Posterior vena cava (tissue), 2 donors: ENCODE measurements at regions not wholly inside any gene's neighbourhood (a gene's known extent, or its start where the extent isn't known, plus 50 kb on each side); places are given as distances from the start of the nearest gene placed in this dataset.

Experiments
- DNase-seq: peaks from one replicate; pipeline ENCODE4 v3.0.0-alpha.2; 2020; ENCODE audit warnings: low spot score
- intact Hi-C, 2 donors: fragments of 100-400 bp; cut with DNase I; formaldehyde crosslinking; loops; one replicate each; pipeline versions ENCODE4 v1.14.1 to v1.14.2; 2022 to 2023
- donor health status: DM: yes; HTN: yes; CAD: no.
- donor health status: DM: yes; HTN: yes; CAD: no.

DNA sequence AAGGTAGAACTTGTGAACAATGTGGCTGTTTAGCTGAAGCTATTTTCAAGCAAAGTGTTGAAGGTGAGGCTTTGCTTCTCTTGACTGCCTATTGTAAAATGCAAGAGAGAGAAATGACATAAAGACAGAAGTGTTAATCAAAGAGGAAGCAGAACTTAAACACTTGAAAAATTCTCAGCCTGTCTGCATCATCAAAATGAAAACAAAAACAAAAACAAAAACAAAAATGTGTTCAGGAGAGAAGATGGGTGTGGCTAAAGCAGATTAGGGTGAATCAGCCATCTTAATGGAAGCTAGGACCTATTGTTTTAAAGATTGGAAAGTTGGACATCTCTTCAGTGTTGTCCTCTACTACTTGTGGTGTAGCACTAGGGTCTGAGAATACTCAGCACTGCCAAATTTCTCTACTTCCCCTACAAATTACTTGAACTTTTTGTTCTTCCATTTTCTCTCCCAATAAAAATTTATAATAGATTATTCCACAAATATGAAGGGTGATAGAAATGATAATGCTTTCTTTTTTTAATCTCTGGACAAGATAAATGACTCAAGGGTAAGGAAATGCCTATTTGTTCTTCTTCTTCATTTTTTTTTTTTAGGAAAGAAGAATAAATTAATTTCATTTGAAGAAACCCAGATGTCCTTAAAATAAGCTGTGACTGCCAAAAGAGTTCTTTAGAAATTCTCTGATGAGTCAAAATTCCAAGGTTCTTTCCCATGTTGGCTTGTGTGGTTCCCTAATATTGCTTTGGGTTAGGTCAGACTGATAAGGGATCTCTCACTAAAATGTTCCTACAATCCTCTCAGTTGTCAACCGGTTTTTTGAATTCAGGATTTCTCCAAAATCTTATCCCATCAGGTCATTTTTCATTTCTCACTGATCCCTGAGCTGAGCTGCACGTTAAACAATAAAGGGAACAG is 571.2 kb upstream of the ZEB2 start:
- no peak for DNase-seq
- intact Hi-C loops = no loop called here

DNA sequence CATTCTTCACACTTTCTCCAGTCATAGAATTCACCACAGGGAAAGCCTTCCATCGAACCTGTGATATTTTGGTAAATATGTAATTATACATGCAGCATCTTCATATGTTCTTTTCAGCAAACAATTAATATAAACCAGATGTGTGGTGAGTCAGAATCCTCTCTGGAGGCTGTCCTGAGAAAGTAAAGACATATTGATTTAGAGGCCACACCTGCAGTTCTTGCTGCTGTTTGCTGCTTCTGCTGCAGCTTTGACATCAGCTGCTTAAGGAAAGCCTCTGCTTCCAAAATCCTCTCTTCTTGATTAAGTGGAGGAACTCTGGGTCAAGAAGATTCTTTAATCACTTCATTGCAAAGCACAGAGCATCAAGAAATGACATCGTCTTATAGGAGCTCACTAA is 568.8 kb upstream of the ZEB2 start:
- no peak for DNase-seq
- intact Hi-C loops = no loop called here

DNA sequence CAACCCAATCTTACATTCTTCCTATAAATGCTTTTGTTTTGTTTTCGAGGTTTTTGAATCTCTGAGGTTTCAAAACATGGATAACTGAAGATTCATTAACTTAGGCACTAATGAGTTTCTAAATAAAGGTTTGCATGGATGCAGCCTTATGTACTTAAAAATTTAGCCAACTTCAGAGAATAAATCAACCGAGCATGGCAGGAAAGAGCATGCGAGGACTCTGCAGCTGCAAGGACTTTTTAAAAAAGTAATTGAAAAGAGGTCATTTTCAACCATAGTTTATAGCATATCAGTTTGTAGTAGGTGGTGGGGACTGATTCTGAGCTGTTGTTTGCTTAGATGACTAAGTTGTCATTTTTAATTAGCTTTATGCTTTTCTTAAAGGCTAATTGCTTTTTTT is 567.0 kb upstream of the ZEB2 start:
- intact Hi-C loops = no loop called here
- no peak for DNase-seq

DNA sequence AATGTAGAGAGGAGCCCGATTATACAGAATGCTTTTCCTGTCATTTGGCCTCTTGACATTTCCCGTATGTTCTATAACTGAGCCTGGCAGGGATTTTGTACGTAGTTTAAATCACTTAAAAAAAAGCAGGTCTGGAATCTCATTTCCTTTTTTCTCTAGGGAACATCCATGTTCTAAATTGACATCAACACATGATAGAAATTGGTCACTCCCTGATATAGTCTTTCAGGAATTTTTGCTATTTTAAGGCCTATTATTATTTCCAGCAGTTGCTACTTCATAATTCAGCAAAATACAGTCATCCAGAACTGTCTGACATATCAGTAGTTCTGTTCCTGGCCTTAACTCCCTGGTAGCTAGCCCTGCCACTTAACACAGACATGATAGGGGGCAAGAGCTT is 565.7 kb upstream of the ZEB2 start:
- intact Hi-C loops = no loop called here
- no peak for DNase-seq

DNA sequence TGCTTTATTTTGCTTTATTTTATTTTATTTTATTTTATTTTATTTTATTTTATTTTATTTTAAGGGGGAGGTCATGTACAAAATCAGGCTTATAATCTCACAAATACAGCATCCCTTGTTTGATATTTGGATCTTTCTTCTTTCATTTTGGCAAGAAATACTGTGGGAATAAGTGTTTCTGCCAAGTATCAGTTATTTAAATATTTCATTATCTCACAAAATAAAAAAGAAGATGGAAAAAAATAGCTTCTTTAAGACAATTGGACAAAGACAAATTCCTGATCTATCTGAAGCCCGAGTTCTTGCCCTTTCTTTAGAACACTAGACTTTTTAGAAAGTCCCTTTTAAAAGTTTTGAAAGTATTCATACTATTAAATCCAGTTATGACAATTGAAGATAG is 560.5 kb upstream of the ZEB2 start:
- intact Hi-C loops = no loop called here

DNA sequence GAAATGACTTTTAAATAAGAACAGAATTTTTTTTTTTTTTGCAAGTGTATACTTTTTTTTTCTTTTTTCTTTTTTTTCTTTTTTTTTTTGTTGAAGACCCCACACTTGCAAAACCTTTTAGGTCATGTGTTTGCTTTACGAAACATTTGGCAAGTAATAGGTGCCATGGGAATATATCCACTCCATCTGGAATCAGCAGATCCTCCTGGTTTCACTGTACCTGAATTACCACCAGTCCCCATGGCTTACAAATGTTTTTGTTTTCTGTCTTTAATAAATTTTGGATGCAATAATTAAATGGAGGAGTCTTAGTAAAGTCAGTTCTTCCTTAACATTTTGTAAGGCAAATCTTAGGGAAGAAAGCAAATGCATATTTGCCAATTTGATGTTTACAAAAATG is 559.7 kb upstream of the ZEB2 start:
- intact Hi-C loops = no loop called here
- DNase-seq = no peak

More for the DNA sequence above, 560.5 kb upstream of the ZEB2 start:
- DNase-seq = no peak

DNA sequence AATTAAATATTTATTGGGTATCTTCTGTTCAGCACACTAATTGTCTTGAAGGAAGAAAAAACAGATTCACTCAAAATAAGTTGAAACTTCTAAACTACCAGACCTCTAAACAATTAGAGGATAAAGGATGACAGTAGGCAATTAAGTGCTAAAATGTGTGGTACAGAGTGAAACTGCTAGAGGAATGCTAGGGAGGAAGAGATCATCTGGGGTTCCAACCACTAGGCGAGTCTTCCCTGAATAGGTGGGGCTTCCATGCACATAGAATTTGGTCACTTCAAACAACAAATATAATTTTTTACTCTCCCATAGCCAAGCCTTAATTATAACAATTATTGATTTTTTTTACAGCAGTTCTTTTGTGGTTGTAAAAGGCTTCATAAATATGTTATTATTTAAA is 559.0 kb upstream of the ZEB2 start:
- no peak for DNase-seq
- intact Hi-C loops = no loop called here

DNA sequence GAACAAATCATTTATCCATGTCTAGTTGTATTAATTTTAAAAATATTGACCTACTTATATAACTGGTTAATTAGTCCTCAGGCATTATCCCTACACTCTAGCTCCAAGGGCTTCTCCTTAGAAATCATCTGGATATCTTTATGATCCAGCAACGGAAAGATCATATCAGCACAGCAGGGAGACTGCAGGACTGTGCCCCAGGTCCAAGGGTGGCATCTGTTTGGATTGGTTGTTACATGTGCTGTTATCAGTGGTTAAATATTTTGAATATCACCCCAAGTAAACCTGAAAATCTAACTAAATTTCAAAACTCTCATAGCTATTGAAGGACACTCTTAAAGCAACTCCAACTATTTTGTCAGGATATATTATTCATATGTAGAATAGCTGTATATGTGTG is 556.2 kb upstream of the ZEB2 start:
- intact Hi-C loops = no loop called here
- no peak for DNase-seq

DNA sequence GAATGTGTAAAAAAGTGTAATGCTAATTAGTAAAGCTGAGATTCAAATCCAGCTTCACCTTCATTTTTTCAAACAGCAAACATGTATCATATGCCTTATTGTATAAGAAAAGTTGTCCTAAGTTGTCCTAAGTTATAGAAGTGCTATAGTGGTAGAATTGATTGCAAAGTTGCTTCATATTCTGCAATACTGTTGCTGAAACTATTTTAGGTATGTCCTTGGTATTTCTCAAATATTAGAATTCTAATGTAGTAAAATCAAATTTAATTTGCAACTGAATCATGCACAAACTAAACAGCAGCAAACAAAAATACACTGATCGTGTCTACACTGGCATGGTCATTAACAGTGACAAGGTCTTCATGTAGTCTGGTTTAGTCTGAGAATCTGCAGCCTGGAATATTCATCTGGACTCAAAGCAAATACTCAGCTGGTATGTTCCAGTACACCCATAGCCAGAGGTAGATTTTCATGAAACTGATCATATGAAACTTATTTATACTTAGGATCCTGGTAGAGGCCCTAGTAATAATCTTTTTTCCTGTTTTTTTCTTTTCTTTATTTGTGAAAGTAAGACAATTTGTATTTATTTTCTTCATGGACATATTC is 555.6 kb upstream of the ZEB2 start:
- intact Hi-C loops = no loop called here
- no peak for DNase-seq

DNA sequence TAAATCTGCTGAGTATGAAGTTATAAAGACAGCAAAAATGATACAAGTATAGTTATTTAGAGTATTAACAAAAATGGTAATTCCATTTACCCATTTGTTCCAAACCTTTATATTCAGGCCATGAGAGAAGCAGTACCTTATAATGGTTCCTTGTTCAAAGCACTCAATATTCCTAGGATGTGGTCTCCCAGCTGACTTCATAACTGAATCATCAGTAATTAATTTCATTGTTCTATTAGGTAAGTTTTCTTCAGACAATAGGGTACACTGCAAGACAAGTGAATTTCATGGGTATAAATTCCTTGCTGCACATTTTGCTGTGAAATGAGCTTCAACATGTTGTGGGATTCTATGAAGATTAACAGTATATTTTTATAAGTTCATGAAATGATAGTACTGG is 550.8 kb upstream of the ZEB2 start:
- intact Hi-C loops = no loop called here
- no peak for DNase-seq

DNA sequence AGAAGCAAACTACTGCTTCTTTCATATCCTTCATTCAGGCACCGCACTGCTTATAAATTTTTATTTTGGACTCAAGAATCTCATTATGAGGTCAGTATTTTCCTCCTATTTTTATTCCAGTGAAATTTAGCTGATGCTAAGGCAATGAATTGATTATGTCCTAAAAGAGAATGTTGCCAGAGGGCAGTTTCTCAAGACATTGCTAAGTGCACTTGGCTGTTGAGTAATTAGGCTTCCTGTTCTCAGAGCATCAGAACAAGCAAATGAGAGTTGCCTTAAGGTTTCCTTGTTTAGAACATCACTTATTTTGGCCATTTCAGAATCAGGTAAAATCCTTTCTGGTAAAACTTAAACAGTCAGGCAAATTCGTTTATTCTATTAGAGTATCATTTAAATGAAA is 548.6 kb upstream of the ZEB2 start:
- intact Hi-C loops = no loop called here
- DNase-seq = no peak

DNA sequence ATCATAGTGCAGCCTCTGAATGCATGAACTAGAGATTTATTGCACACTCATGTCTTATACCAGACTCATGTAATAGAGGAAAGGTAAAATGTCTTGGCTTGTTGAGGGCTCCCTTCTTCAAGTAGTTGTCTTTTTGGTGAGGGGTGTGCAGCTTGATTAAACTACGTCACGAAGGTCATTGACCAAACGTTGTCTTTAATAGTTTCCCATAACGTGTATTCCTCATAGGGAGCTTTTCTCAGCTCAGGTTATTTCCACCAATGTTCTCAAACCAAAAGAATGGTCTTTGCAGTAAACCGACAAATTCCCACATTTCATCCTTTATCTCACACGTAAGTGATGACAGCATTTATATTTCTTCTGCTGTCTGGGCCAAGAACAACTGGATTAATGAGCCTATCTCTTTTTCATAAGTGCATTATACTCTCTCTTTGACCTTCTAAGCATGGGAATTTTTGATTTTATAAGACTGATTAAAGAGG is 547.7 kb upstream of the ZEB2 start:
- intact Hi-C loops = no loop called here
- no peak for DNase-seq

DNA sequence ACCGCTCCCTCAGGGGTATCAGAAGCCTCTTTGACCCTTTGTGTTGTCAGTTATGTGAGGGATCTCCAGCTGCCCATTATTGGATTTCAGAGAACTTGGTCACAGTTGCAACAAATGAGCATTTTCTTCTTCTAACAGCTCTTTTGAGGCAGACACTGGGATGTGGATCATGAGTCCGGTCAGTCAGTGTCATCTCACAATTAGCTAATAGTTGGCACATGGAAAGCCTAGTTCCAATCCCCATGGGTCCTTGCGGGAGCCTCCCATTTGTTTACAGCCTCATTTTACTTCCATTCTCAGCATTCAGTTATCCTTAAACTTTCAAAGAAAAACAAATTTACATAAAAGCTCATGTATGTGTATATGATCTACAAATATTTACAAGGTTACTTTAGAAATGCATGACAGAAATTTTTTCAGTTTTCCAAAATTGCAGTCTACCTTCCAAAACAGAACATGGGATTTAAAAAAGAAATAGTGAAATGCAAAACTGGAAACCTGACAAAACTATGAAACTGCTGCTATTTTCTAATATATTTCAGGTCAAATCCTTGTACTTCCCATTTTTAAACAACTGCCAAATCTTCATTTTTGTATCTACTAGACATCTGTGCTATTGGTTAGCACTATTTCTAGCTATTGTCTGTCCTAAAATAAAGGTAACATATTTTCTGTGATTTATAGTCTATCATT is 547.1 kb upstream of the ZEB2 start:
- intact Hi-C loops = no loop called here
- DNase-seq = no peak

DNA sequence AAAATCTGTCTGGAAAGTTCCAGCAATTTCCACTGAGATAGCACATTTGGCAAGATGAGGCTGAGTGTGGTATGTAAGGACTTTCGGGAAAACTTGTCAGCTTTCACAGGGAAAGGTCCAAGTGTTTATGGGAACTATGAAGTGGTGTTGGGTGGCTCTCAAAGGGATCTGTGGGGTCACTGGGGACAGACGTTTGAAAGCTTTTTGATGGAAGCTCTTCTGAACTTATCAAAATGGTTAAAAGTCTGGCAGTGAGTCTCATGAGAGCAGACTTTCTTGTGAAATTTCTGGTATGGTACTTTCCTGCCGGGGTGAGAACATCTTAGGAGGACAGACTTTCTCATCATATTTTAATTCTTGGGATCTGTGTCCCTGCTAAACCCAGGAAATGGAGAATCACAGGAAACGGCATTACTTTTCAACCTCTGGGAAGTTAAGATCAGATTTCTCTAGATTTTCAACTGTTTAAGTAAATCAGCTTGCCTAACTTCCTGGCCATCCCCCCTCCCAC is 546.3 kb upstream of the ZEB2 start:
- no peak for DNase-seq
- intact Hi-C loops = no loop called here

DNA sequence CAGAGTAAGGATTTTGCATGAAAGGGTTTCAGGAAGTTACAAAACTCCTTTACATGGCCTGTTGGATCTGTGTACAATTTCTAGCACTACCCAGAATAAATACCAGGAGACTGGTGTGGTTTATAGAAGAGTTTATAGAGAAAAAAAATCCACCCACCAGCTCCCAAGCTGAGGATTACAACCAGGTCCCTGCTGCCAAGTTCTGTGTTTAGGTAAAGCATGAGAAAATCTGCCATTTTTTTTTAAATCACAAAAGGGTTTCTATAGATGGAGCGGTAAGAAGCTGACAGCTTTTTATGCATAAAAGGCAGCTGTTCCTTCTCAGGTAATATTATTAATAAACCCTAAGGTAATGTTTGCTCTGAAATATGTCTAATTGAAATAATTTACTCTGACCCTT is 545.4 kb upstream of the ZEB2 start:
- intact Hi-C loops = no loop called here
- DNase-seq = no peak

DNA sequence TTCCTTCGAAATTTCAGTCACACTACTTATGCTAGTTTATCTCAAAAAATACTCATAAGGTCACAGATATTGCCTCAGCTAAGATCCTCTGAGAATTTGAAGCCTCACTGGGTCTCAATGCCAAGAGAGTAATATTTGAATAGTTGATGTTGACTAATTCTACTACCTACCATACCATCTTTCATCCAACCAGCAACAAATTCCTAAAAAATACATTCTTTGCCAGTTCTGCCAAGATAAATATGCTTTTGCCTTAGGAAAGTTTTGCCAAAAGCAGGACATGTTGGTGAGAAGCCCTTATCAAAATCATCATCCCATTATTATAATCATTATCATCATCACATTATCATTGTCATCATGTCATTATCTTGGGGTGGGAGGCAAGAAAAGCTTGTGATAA is 544.6 kb upstream of the ZEB2 start:
- intact Hi-C loops = no loop called here
- no peak for DNase-seq

DNA sequence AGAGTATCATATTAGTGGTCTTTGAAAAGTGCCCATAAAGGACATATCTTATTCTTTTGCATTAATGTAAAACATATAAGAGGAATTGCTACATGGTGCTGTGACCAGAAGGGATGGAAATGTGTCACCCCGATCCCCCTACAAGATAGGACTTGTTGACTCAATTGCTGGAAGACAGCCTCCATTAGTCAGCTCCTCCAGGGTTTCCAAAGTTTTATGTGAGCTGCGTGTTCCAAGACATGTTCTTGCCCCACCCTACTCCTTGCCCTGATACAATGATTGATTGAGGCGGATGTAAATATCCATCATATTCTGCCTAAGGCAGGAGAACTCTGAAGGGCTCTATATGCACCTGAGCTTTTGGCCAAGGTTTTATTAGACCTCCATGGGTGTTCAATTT is 541.0 kb upstream of the ZEB2 start:
- intact Hi-C loops = no loop called here
- DNase-seq = no peak

DNA sequence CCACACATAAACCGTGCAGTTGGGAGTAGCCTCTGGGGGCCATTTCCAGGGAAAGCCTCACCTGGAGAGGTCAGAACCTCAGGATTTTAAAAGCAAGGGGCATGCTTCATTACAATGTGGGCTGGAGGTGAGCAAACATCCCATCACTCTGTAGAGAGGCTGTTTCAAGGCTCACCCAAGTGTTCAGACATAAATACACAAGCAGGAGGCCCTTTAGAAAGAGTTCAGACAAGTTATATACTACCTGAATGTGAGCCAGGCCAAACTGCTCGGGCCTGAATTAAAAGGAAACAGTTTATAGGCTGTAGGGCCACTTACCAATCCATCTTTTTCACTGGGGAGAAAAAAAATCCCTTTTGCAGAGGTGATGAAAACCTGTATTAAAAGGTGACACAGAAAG is 540.0 kb upstream of the ZEB2 start:
- intact Hi-C loops = no loop called here
- no peak for DNase-seq

DNA sequence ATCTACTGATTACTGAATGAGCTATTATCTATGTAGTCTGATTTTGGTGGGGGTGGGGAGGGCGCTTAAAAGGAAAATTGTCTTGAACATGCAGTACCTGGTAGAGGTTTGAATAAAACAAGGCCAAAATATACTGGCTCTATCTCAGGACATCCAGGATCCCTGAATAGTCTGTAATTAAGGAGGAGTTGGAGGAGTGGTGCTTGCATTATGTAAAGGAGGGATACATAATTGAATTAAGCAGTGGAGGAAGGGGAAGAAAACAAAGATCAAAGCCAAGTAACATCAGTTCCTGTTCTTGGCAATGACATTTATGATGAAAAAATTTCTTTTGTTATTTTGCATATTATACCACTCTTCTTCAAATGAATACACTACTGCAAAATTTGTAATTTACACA is 539.4 kb upstream of the ZEB2 start:
- DNase-seq = no peak
- intact Hi-C loops = no loop called here

DNA sequence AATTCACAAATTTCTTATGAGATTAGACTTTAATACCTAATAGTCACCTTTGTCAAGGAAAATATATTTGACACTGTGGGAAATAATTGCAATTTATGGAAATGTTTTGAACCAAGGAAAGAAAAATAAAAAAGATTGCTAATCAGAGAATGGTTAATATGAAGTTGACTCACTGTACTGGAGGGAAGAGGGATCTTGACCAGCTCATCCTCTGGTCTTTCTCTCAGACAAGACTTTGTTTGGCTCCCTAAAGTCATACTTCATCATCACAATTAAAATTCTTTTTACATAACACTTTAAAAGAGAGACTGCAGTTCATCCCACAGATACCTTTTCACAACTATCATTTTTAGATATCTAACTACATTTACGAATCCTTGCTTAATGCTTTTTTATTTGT is 538.5 kb upstream of the ZEB2 start:
- DNase-seq = no peak
- intact Hi-C loops = no loop called here
